ENCODE measurements at regions not wholly inside any gene's neighbourhood (a gene's known extent, or its start where the extent isn't known, plus 50 kb on each side); places are given as distances from the start of the nearest gene placed in this dataset.

DNA sequence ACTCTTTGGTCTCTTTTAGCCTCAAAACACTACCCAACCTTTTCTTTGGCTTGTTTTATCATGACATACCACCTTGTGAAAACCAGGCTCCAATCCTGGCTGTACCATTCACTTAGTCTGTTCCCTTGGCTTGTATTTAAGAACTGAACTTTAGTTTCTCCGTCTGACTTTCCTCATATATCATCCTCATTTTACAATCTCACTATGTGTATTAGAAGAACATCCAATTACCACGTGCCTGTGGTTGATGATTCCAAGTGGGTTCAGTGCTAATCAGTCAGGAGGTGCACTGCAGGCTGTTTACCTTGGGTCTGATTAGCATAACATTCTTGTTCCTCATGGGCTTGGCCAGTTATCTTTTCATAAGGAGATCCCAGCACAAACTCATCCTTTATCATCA is 144.8 kb upstream of the KLF14 start:
- DNase-seq (ENCODE audit: low read depth in 4 of 4, low spot score in 1 of 4) = no peak

DNA sequence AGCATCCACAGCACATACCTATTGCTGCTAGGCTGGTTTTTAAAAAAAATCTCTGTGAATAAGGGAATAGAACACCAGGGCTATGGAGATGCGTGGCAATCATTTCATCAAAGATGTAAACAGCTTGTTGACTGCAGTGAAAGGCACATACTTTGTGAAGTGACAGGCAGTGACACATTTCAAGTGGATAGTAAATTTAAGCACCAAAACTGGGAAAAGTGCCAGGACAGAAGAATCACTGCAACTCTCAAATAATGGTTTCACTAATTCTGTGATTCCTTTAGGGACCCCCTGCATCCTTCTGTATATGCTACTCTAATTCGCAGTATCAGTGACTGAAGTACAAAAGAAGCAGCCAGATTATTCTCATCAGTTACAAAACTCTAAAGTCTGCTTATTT is 145.2 kb upstream of the KLF14 start:
- no peak for DNase-seq (ENCODE audit: low read depth in 4 of 4, low spot score in 1 of 4)

GRCh38 chr7:130880668-130881067 is 146.7 kb upstream of the KLF14 start:
- no peak for DNase-seq (ENCODE audit: low read depth in 4 of 4, low spot score in 1 of 4)

DNA sequence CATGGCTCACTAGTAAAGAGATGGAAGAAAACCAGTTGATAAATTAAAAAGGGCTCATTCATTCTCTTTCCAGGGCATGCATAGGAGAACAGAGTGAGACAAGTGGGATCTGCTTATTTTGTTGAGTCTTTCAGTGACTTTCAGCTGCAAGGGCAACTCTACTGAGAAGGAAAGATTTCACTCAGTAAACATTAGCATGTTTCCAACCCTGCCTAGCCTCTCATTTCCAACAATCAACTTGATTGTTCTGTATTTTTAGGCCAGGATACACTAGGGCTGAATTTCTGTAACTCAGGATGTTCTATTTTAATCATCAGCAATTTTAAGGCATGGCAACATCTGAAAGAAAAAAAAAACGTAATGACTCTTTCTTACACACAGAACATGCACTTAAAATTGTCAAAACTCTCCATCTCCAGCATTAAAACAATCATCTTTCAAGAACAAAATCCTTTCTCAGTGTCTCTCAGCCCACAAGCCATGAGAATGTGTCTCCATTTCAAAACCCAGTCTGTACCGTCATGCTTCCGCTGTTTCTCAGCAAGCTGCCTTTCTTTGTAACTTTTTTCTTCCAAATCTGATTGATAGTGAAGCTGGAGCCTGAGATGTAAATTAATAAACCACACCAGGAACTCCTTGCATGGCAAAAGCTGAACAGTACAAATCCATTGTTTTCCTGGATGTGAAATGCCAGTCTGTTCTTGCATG is 147.2 kb upstream of the KLF14 start:
- DNase-seq (ENCODE audit: low read depth in 4 of 4, low spot score in 1 of 4) = no peak

GRCh38 chr7:130881799-130882141 is 147.8 kb upstream of the KLF14 start:
- DNase-seq (ENCODE audit: low read depth in 4 of 4, low spot score in 1 of 4) = no peak

- DNase-seq (ENCODE audit: low read depth in 4 of 4, low spot score in 1 of 4) = no peak
Measured at GRCh38 chr7:130882396-130882795, 148.4 kb upstream of the KLF14 start.

DNA sequence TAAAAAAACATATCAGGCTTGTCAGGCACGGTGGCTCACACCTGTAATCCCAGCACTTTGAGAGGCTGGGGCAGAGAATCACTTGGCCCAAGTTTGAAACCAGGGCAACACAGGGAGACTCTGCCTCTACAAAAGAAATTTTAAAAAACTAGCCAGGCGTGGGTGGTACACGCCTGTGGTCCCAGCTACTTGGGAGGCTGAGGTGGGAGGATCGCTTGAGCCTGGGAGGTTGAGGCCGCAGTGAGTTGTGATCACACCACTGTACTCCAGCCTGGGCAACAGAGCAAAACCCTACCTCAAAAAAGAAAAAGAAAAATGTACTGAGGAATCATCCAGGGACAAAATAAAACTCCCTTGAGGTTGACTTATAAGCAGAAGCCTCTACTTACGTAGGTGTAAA is 149.9 kb upstream of the KLF14 start:
- DNase-seq (ENCODE audit: low read depth in 4 of 4, low spot score in 1 of 4) = no peak

DNA sequence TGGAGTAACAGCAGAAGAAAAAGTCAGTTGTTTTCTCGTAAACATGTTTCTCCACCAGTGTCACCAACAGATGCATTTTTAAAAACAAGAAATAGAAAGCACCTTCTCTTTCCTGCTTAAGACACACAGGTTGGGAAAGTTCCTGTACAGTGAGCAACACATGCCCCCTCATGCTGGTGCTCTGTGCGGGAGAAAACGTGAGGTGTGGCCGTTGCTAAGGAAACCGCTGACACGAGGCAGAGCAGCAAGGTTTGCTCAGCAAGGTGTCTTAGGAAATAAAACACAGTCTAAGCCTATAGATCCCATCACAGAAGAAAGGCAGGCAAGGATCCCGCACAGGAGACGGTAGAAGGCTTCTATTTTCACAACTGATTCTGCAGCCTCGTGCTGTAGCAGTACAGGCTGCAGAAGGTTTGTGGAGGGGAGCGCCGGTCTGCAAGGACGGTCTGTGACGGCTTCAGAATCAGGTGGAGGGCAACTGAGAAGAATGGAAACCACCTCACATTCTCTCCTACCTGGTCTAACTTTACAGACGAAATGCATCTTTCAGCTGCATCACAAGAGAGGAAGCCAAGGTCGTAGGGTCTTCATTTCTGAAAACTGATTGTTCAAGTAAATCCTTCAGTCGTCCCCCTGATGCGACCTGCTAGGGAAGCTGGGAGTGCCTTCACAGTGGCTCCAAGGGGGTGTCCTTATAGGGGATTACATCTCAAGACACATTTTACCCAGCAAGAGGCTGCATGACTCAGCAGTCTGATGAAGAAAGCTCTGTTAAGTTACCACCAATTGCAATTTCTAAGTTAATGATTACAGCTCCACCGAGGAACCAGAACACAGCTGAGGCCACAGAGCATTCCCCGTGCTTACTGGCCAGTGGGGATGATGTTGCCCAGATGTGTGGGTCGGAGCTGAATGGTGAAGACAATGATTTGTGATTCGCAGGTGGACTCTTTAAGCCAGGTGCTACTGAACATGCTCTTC is 150.7 kb upstream of the KLF14 start:
- DNase-seq (ENCODE audit: low read depth in 4 of 4, low spot score in 1 of 4) = no peak

GRCh38 chr7:130886438-130887135 is 152.6 kb upstream of the KLF14 start:
- DNase-seq (ENCODE audit: low read depth in 4 of 4, low spot score in 1 of 4) = no peak

DNA sequence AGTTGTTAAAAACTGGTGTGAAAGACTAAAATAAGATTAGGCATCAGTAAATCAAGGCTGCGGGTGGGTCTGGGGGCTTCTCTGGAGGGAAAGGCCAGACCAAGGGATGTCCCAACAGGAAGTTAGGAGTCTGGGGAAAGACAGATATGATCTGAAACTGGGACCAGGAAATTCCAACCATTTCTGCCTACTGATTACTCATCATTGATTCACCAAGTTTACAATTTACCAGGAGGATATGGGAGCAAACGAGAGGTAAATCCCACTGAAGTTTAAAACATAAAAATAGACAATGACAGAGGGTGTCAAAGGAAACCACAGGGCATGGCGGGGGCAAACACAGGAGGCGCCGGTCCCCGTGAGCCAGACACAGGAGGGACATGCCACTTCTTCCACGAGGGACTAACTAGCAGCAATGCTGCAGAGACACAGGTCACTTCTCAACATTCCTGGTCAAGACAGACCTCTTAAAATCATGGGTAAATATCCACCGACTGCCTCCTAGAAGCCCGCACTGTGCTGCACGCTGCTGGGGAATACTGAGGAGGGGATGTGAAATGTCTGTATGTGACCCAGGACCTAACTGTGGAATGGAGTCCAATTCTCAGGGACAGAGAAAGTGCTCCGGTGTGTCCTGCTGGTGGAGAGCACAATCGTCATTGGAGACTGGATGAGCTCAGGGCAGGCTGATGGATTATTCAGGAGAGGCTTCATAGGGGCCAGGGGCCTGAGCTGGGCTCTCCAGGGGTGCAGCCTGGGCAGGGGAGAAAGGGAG is 153.4 kb upstream of the KLF14 start:
- no peak for DNase-seq (ENCODE audit: low read depth in 4 of 4, low spot score in 1 of 4)

DNA sequence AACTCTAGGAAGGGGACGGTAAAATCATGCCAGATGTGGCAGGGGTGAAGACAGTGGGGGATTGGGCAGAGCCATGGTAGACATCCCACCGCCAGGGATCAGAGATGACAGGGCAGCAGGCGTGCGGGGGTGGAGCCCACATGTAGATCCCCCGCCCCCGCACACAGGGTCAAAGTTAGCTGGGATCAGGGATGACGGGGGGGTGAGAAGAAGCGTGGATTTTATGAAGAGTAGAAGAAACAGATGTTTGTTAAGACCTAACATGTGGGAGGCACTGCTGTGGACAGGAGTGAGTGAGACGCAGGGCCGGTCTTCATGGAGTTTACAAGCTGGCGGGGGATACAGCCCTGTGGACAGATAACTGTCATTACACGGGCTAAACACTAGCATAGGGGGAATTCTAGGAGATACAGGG is 154.0 kb upstream of the KLF14 start:
- DNase-seq (ENCODE audit: low read depth in 4 of 4, low spot score in 1 of 4) = no peak

DNA sequence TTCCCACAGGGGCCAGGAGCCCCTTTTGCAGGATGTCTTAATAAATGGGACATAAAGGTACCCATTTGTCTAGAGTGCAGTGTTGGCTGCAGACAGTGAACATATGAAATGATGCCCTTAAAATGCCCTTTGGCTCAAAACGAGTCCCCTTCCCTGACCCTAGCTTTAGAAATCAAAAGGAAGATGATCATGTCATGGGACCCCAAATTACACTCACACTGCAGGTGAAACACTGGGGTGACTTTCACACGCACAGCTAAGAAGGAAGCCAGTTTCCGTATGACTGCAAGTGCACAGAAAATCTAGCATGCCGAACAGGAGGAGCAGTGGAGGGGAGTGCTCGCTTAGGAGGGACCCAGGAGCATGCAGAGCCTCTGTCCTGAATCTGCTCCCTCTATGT is 154.5 kb upstream of the KLF14 start:
- no peak for DNase-seq (ENCODE audit: low read depth in 4 of 4, low spot score in 1 of 4)

GRCh38 chr7:130890176-130891020 is 156.4 kb upstream of the KLF14 start:
- no peak for DNase-seq (ENCODE audit: low read depth in 4 of 4, low spot score in 1 of 4)

- DNase-seq (ENCODE audit: low read depth in 4 of 4, low spot score in 1 of 4) = no peak
Measured at GRCh38 chr7:130891254-130892094, 157.5 kb upstream of the KLF14 start.

- DNase-seq (ENCODE audit: low read depth in 4 of 4, low spot score in 1 of 4) = no peak
Measured at GRCh38 chr7:130893441-130893894, 159.5 kb upstream of the KLF14 start.

GRCh38 chr7:130894146-130894908 is 160.3 kb upstream of the KLF14 start:
- no peak for DNase-seq (ENCODE audit: low read depth in 4 of 4, low spot score in 1 of 4)

- DNase-seq (ENCODE audit: low read depth in 4 of 4, low spot score in 1 of 4) = no peak
Measured at GRCh38 chr7:130894909-130895750, 161.1 kb upstream of the KLF14 start.
